T-helper 9 cell (primary cell): ENCODE measurements at regions not wholly inside any gene's neighbourhood (a gene's known extent, or its start where the extent isn't known, plus 50 kb on each side); places are given as distances from the start of the nearest gene placed in this dataset.
A peak's percentile ranks its signal among the peaks of the same experiment; 100 is the strongest.

Source experiments
- DNase-seq: peaks from one replicate; pipeline ENCODE4 v3.0.0-alpha.2; 2020

GRCh38 chr6:148110925-148111324, 231.7 kb upstream of the SASH1 start:
- no peak for DNase-seq

DNA sequence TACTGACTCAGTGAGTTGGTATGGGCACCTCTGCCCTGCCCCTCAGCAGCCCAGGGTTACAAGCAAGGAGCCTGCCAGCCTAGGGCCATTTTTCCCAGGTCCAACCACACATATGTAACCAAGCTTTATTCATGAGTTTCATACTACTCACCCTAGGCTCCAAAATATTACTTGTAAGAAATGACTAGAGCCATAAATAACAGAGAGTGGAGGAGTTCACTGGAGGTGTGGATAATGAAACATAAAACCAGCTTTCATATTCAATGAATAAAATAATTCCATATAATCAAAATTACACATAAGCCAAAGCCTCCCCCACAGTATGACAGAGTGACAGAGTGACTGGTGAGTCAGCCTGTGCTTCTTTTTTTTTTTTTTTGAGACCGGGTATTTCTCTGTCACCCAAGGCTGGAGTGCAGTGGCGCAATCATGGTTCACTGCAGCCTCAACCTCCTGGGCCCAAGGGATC, 229.8 kb upstream of the SASH1 start:
- no peak for DNase-seq

DNA sequence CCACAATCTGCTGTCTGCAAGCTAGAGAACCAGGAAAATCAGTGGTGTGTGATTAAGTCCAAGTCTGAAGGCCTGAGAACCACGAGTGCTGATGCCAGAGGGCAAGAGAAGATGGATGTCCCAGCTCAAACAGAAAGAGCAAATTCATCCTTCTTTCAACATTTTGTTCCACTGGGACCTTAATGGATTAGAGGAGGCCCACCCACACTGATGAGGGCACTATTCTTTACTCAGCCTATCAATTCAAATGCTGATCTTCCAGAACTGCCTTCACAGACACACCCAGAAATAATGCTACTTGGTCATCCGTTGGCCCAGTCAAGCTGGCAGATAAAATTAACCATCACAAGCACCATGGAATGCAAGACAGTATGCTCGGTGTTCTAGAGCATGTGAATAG, 226.6 kb upstream of the SASH1 start:
- no peak for DNase-seq

- no peak for DNase-seq
Measured at GRCh38 chr6:148118244-148118643, 224.4 kb upstream of the SASH1 start.

GRCh38 chr6:148128014-148128730, 214.5 kb upstream of the SASH1 start:
- DNase-seq = no peak

DNA sequence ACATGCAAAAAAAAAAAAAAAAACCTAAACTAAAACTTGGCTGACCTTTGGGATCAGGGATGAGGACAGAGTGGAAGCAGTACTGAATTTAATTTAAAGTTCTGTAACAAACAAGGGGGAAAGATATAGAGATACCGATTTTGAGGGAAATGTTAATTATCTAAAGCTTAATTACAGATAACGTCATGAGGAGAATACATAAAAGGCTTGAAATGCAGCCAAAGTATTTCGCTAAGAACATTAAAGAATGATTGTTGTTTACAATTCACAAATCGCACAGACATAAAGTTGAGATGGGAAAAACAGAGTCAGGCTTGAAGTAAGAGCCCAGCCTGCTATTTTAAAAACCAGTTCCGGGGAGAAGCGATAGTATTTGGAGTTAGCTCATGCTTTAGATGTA, 208.0 kb upstream of the SASH1 start:
- DNase-seq = no peak

DNA sequence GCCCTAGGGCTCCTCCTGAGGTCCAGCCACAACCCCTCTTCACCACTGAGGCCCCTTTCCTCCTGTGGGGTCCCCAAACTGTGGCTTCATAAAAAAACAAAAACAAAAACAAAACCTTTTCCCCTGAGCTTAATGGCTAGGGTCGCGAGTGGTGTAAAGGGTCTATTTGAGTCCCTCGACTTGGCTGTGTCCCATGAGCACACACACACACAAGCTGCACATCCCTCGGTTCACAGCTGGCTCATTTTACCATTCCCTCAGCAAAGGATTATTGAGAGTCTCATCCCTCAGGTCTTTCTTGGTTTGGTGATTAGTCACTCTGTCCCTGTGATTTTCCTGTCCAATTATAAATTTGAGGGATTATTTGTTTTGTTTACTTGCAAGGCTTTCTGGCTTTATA, 206.1 kb upstream of the SASH1 start:
- DNase-seq = no peak

DNA sequence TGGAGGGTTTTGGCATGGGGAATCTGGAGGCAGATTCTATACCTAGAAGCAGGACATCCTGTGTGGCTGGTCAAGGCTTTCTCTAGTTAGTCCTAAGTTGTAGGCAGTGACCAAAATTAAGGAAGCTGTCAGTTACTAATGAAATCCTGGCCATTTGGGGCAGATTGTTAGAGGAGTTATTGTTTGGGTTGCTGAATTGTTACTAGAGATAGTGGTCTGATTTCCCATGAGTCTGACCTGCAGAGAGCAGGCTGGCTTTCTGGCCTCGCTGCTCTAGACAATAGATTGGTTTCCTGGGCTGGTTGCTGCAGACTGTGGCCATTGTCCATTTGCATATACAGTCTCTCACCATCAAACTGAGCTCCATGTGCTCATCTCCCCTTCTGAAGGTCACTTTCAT, 205.0 kb upstream of the SASH1 start:
- DNase-seq = no peak

- DNase-seq = no peak
Measured at GRCh38 chr6:148138573-148138972, 204.1 kb upstream of the SASH1 start.

GRCh38 chr6:148140772-148141557, 201.7 kb upstream of the SASH1 start:
- DNase-seq = no peak

DNA sequence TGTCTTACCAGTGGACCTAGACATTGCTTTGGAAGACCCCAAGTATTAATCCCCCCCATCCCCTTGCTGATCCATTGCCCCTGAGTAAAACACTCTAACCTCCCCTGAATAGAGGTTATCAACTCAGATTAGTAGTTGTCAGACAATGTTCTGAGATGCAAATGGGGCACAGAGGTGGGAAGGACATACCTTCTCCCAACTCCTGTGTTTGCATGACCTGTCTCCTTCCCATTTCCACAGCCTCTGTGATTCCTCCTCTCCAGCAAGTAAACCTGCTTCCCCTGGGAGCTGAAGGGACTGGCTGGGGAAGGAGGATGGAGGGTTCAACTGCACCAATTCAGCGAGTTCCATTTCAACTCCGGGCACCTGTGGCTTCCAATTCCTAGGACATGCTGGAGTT, 199.8 kb upstream of the SASH1 start:
- no peak for DNase-seq

DNA sequence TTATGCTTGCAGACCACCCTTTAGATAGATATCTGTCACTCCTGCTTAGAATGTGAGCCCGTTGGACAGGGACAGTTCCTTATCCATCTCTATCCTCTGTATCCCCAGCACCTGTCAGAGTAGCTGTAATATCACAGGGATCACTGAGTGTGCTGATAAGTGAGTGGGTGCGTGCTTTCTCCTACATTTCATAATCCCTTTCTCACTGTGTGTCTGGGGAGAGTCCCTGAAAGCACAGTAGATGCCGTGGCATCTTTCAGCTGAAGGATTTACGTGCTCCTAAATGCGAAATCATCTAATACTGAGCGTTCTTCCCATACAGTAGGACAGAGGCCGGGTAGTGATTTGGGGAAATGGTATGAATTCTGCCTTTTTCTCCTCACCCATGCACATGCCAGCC, 198.9 kb upstream of the SASH1 start:
- no peak for DNase-seq

- peak; percentile 58 for DNase-seq
Measured at GRCh38 chr6:148144917-148145521, 197.6 kb upstream of the SASH1 start.

GRCh38 chr6:148146717-148147462, 195.7 kb upstream of the SASH1 start:
- peak; percentile 34 for DNase-seq

DNA sequence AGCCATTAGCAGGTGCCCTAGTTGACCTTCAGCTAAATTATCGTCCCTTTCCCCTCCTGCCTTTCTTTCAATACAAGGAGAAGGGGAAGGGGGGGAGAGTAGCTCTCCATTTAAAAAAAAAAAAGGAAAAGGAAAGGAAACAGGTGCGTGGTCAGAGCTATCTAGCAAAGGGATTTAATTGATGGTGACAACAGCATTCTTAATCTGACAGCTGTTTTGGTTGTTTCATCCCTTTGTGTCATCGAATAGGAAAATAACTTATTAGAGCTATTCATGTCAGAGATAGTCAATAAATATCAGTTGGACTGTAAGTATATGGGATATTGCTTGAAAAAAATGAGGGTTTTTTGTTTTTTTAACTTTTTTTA, 195.2 kb upstream of the SASH1 start:
- no peak for DNase-seq

DNA sequence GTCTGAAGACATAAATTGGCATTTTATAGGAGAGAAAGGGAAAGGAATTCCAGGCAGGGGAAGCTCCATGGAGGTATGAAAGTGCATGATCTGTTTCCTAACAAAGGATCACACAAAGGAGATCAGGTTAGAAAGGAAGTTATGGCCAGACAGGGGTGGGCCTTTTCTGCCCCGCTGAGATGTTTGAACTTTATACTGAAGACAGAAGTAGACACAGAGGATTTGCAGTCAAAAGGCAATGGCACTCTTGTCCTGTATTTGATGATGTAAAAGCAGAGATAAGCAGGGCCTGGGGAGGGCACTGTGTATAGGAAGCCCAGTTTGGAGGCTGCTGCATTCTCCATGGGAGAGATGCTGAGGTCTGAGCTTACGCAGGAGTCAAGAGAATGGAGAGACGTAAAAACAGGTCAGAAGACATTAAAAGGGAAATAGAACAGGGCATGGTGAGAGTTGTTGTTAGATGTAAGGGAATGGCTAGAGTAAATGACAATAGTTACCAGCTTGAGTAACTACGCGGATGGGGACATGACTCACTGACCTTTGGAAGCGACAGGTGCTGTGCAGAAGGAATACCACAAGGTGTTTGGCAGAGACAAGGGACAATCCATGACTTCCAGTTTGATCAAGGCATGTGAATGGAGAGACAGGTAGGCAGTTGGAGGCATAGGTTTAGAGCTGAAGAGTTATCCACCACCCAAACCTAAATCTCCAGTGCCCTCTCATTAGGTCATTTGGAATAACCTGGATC, 190.6 kb upstream of the SASH1 start:
- DNase-seq = no peak

GRCh38 chr6:148154668-148155067, 188.0 kb upstream of the SASH1 start:
- DNase-seq = no peak

GRCh38 chr6:148155293-148155692, 187.3 kb upstream of the SASH1 start:
- no peak for DNase-seq

GRCh38 chr6:148157841-148158240, 184.8 kb upstream of the SASH1 start:
- DNase-seq = no peak

GRCh38 chr6:148164645-148165044, 178.0 kb upstream of the SASH1 start:
- no peak for DNase-seq

- DNase-seq = no peak
Measured at GRCh38 chr6:148166339-148166968, 176.2 kb upstream of the SASH1 start.

DNA sequence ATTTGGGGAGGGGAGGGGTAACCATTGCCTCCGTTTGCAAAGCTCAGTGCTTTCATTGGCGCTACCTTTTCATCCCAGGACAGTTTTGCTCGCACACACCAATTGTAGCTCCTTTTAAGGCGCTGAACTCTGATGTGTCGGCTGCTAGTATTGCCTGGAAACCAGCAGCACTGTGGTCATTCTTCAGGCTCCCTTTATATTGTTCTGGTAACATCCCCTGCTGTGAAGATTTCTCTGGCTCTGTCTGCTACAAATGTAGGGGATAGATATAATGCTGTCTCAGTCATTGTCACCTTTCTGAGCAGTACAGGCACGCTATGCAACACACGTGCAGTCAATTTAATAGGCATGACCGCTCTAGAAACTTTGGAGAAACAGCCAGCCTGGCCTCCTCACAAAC, 172.9 kb upstream of the SASH1 start:
- no peak for DNase-seq
